Heart left ventricle (tissue), 16 donors: ENCODE measurements at regions not wholly inside any gene's neighbourhood (a gene's known extent, or its start where the extent isn't known, plus 50 kb on each side); places are given as distances from the start of the nearest gene placed in this dataset.

Experiments
- ATAC-seq, 4 donors: fragments of 200-7000 bp; cut with Tn5 transposase; one replicate each; pipeline ENCODE4 v1.9.1; 2020 to 2022; ENCODE audit warnings: moderate library complexity in 4 of 4, mild to moderate bottlenecking in 3 of 4, moderate number of reproducible peaks in 1 of 4
- DNase-seq, 5 donors: peaks; one replicate each; pipeline ENCODE4 v3.0.0-alpha.2; 2020
- H3K27ac ChIP-seq, 12 donors: fragments of 200-600 bp; sonication (generic) in 4 of 12; one replicate each; pipeline versions ENCODE4 v1.5.0 to v1.8.0; 2016 to 2022; ENCODE audit warnings: mild to moderate bottlenecking in 2 of 12
- H3K27me3 ChIP-seq, 9 donors: fragments of 200-600 bp; sonication (generic) in 2 of 9; one replicate each; pipeline versions ENCODE4 v1.5.1 to v1.8.0; 2016 to 2022; ENCODE audit warnings: mild to moderate bottlenecking in 3 of 9
- H3K36me3 ChIP-seq, 9 donors: fragments of 200-600 bp; sonication (generic) in 2 of 9; one replicate each; pipeline versions ENCODE4 v1.5.0 to v1.8.0; 2018 to 2022; ENCODE audit warnings: mild to moderate bottlenecking in 2 of 9
- H3K4me1 ChIP-seq, 12 donors: fragments of 200-600 bp; sonication (generic) in 4 of 12; one replicate each; pipeline versions ENCODE4 v1.5.0 to v1.8.0; 2016 to 2022; ENCODE audit warnings: mild to moderate bottlenecking in 3 of 12
- H3K4me3 ChIP-seq, 12 donors: fragments of 200-600 bp; sonication (generic) in 4 of 12; one replicate each; pipeline versions ENCODE4 v1.5.0 to v1.8.0; 2017 to 2022; ENCODE audit warnings: mild to moderate bottlenecking in 9 of 12, moderate library complexity in 4 of 12
- H3K9me3 ChIP-seq, 12 donors: fragments of 200-600 bp; sonication (generic) in 4 of 12; one replicate each; pipeline versions ENCODE4 v1.5.0 to v1.8.0; 2016 to 2022; ENCODE audit warnings: mild to moderate bottlenecking in 1 of 12
- CTCF ChIP-seq, 12 donors: fragments of 200-600 bp; sonication (generic) in 4 of 12; IDR thresholded peaks; one replicate each; pipeline versions ENCODE4 v1.5.0 to v1.8.0; 2018 to 2022; ENCODE audit warnings: antibody characterized with exemption in 12 of 12, mild to moderate bottlenecking in 5 of 12
- POLR2A ChIP-seq, 2 donors: fragments of 450-650 bp; IDR thresholded peaks; one replicate each; pipeline ENCODE4 v1.6.1; 2017; ENCODE audit warnings: antibody characterized with exemption in 2 of 2, mild to moderate bottlenecking in 2 of 2, moderate library complexity in 2 of 2
- WGBS, 4 donors: extraction: QIAGEN DNeasy Blood & Tissue Kit in 2 of 4; methylation state at CpG; one replicate each; pipeline versions ENCODE4 v1.1.5 to v1.1.7; 2013 to 2018; 5-methylcytosine and 5-hydroxymethylcytosine counted together
- intact Hi-C, 10 donors: fragments of 100-400 bp; cut with DNase I; formaldehyde crosslinking; loops; one replicate each; pipeline versions ENCODE4 v1.11.1 to v1.14.2; 2022
- donor health status: ischemic (EF 13 %, LVEDD 7.1; RV severe dilation, severe dysfunction).
- donor health status: healthy with polysubstance abuse.
- donor health status: DM: no; HTN: yes; CAD: no.
- donor health status: DM: no; HTN: no; CAD: no.
- donor health status: ischemic (EF 25% LVEDD 6.9; RV normal size, moderate dysfunction).
- donor health status: ischemic (EF 25% LVEDD 5.7; RV mildly dilated, moderate dysfunction).
- donor health status: healthy.
- donor health status: DM: yes; HTN: yes; CAD: no.
- donor health status: ischemic (EF 35%, LVEDD 5.7; RV mildly dilated, moderate dysfunction).
- donor health status: nonischemic (EF 11% LVEDD 7.7; RV severe dilation, severe dysfunction).
- donor health status: DM: yes; HTN: yes; CAD: no.
- donor health status: PGD.
- donor health status: ischemic (EF 29% LVEDD 5.4; RV normal size, mild dysfunction).
- donor health status: nonischemic (EF 23%, LVEDD 6.1; RV moderate dilation, normal function).

GRCh38 chr4:140211693-140212092 is 57.7 kb upstream of the MAML3 start:
- TF ChIP-seq CTCF (IDR thresholded peaks at IDR 0.05) (no peak), POLR2A (IDR thresholded peaks at IDR 0.05) (no peak)
- Histone ChIP-seq H3K9me3 (no peaks in the 10 kb centered on the region), H3K27ac (no peak overlapping the region), H3K27me3 (no peaks in the 10 kb centered on the region), H3K36me3 (no peaks in the 10 kb centered on the region), H3K4me3 (no peak overlapping the region), H3K4me1 (no peaks in the 10 kb centered on the region)
- intact Hi-C loops, result loop anchor here in 1 of 10 donors (5.0 kb wide), 1 partner anchor 39 kb away; no protein-coding TSS in a partner anchor
- no peak for ATAC-seq
- WGBS, 4 donors, result 72 to 81% (median 76%) methylated on average over 2 of the region's 2 CpGs
- DNase-seq, result no peak

GRCh38 chr4:140211161-140211560 is 57.2 kb upstream of the MAML3 start:
- TF ChIP-seq CTCF (IDR thresholded peaks at IDR 0.05), result no peak
- no peak for TF ChIP-seq POLR2A (IDR thresholded peaks at IDR 0.05)

GRCh38 chr4:140208921-140209320 is 54.9 kb upstream of the MAML3 start:
- WGBS, 4 donors, result 94 to 100% (median 98%) methylated on average over 1 of the region's 1 CpG
- intact Hi-C loops, result no loop called here
- Histone ChIP-seq H3K36me3 (no peaks in the 10 kb centered on the region), H3K27me3 (no peaks in the 10 kb centered on the region), H3K4me1 (no peaks in the 10 kb centered on the region), H3K4me3 (no peak overlapping the region), H3K9me3 (no peaks in the 10 kb centered on the region), H3K27ac (no peak overlapping the region)
- ATAC-seq, result no peak
- no peak for TF ChIP-seq POLR2A (IDR thresholded peaks at IDR 0.05)
- TF ChIP-seq CTCF (IDR thresholded peaks at IDR 0.05), result no peak
- DNase-seq, result no peak

More at GRCh38 chr4:140211161-140211560, 57.2 kb upstream of the MAML3 start:
- no peak for ATAC-seq
- Histone ChIP-seq H3K4me3 (no peak overlapping the region), H3K4me1 (no peaks in the 10 kb centered on the region), H3K9me3 (no peaks in the 10 kb centered on the region), H3K27me3 (no peaks in the 10 kb centered on the region), H3K36me3 (no peaks in the 10 kb centered on the region), H3K27ac (no peak overlapping the region)
- intact Hi-C loops, result loop anchor here in 1 of 10 donors (5.0 kb wide), 1 partner anchor 39 kb away; no protein-coding TSS in a partner anchor
- no peak for DNase-seq
